ENCODE measurements at regions not wholly inside any gene's neighbourhood (a gene's known extent, or its start where the extent isn't known, plus 50 kb on each side); places are given as distances from the start of the nearest gene placed in this dataset.

DNA sequence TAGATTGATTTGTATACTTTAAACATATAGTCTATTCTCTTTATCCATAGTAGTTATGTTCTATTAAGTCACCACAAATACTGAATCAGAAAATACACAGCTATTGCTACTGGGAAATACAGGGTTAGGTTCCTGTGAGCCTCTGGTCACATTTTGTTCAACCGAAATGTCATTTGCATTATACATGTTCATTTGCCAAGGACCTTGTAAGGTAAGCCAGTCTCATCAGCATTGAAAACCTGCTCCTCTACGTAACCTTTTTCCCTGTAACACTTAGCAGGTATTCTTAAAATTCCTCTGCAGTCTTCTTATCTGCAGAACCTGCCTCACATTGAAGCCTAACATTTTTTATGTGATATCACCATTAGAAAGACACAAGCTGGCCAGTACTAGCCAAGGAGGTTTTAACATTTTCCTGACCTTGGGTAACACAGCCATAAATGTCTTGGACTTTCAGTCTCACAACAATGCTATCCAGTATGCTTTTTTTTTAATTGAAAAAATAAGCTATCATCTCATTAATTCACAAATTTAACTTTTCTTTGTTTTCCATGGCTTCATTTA is 765.7 kb upstream of the IGFBP7 start:
- Histone ChIP-seq H3K4me1 (ENCODE audit: insufficient read depth, low read length) (no peaks in the 10 kb centered on the region), H3K4me3 (ENCODE audit: low read length) (no peak overlapping the region), H3K36me3 (ENCODE audit: insufficient read depth, low read length) (no peaks in the 10 kb centered on the region), H3K27ac (ENCODE audit: low read depth in 1 of 2, low read length in 2 of 2) (no peak overlapping the region), H3K27me3 (ENCODE audit: control insufficient read depth in 1 of 2, insufficient read depth in 2 of 2, low read length in 2 of 2) (no peaks in the 10 kb centered on the region), H3K9me3 (ENCODE audit: control insufficient read depth in 1 of 2, insufficient read depth in 1 of 2, low read length in 2 of 2) (peaks cover 0 to 3% of the 10 kb centered on the region in 2 experiments)
- TF ChIP-seq, protein P1, sequence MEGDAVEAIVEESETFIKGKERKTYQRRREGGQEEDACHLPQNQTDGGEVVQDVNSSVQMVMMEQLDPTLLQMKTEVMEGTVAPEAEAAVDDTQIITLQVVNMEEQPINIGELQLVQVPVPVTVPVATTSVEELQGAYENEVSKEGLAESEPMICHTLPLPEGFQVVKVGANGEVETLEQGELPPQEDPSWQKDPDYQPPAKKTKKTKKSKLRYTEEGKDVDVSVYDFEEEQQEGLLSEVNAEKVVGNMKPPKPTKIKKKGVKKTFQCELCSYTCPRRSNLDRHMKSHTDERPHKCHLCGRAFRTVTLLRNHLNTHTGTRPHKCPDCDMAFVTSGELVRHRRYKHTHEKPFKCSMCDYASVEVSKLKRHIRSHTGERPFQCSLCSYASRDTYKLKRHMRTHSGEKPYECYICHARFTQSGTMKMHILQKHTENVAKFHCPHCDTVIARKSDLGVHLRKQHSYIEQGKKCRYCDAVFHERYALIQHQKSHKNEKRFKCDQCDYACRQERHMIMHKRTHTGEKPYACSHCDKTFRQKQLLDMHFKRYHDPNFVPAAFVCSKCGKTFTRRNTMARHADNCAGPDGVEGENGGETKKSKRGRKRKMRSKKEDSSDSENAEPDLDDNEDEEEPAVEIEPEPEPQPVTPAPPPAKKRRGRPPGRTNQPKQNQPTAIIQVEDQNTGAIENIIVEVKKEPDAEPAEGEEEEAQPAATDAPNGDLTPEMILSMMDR (IDR thresholded peaks at IDR 0.05): no peak
- H3K9me3 Mint-ChIP-seq: peaks cover 7% of the 10 kb centered on the region
- no peak overlapping the region for H3K27ac Mint-ChIP-seq
- CTCF ChIA-PET: no interaction called here
- POLR2A ChIA-PET: no interaction called here
- H3K36me3 Mint-ChIP-seq (ENCODE audit: low read depth): no peaks in the 10 kb centered on the region
- ATAC-seq (ENCODE audit: poor library complexity) (no peak), DNase-seq (no peak)
- intact Hi-C loops (cut with DNase I, micrococcal nuclease): no loop called here
- no peaks in the 10 kb centered on the region for H3K27me3 Mint-ChIP-seq
- H3K4me1 Mint-ChIP-seq (ENCODE audit: low read depth): no peaks in the 10 kb centered on the region
- no peak overlapping the region for H3K4me3 Mint-ChIP-seq

DNA sequence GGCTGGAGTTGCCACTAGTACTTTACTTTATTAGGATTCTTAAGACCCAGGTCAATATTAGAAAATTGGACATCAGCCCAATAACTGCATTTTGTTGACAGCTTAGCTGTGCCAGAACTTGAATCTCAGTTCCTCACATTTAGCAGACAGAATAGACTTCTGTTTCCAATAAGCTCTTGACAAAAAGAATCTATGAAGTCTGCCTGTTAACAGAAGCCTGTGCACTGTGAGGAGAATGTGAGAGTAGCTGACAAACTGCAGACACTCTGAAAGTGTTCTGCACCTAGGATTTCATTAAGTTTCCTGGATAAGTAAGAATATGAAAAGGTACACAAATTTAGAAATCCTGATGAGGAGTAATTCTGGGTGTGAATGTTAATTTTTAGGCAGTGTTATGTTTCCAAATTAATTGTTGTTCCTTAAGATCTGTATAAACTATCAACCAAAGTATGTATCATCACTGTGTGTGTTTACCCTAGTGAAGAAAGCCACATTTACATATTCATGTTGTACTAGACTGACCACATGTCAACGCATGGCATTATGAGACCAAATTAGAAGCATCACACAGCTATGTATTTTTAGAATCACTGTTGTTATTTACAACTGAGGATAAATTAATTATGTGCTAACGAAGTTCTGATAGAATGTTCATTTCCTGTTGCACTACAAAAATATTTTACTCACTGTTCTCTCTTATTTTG is 756.4 kb upstream of the IGFBP7 start:
- no peak overlapping the region for H3K4me3 ChIP-seq (ENCODE audit: low read length)
- TF ChIP-seq, protein P1 (IDR thresholded peaks at IDR 0.05): no peak
- no peaks in the 10 kb centered on the region for H3K4me1 ChIP-seq (ENCODE audit: insufficient read depth, low read length)
- Mint-ChIP-seq H3K36me3 (ENCODE audit: low read depth) (no peaks in the 10 kb centered on the region), H3K4me1 (ENCODE audit: low read depth) (no peaks in the 10 kb centered on the region), H3K27me3 (no peaks in the 10 kb centered on the region), H3K27ac (no peak overlapping the region), H3K9me3 (peaks cover 4% of the 10 kb centered on the region), H3K4me3 (no peak overlapping the region)
- no peak for DNase-seq
- no peaks in the 10 kb centered on the region for H3K27me3 ChIP-seq (ENCODE audit: control insufficient read depth in 1 of 2, insufficient read depth in 2 of 2, low read length in 2 of 2)
- H3K9me3 ChIP-seq (ENCODE audit: control insufficient read depth in 1 of 2, insufficient read depth in 1 of 2, low read length in 2 of 2): peaks cover 0 to 3% of the 10 kb centered on the region in 2 experiments
- intact Hi-C loops (cut with DNase I, micrococcal nuclease): no loop called here
- no peak for ATAC-seq (ENCODE audit: poor library complexity)
- no peak overlapping the region for H3K27ac ChIP-seq (ENCODE audit: low read depth in 1 of 2, low read length in 2 of 2)
- no peaks in the 10 kb centered on the region for H3K36me3 ChIP-seq (ENCODE audit: insufficient read depth, low read length)
- ChIA-PET POLR2A (no interaction called here), CTCF (no interaction called here)

DNA sequence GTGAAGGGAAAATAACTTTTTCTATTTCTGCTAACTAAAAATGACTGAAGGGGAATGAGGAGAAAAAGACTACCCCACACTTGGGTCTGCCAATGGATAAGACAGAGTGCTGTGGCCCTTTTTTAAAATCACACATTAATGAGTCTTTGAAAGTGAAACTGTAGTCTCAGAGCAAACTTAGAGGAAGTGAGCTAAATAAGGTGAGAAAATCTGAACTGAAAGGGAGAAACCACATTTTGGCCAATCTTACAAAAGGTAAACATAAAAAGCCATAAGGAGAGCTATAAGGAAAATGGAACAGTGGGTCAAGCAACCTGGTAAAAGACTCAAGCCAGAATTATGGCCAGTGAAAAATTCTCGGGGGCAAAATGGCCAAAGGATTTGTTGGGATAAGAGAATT is 755.1 kb upstream of the IGFBP7 start:
- H3K9me3 Mint-ChIP-seq: peaks cover 4% of the 10 kb centered on the region
- no peaks in the 10 kb centered on the region for H3K4me1 ChIP-seq (ENCODE audit: insufficient read depth, low read length)
- ATAC-seq (ENCODE audit: poor library complexity) (no peak), DNase-seq (no peak)
- H3K36me3 Mint-ChIP-seq (ENCODE audit: low read depth): no peaks in the 10 kb centered on the region
- ChIA-PET POLR2A (no interaction called here), CTCF (interaction anchor here (0.9 kb wide), 1 partner anchor 32 kb away, joined by 3 read pairs; no protein-coding TSS in a partner anchor)
- H3K4me3 Mint-ChIP-seq: no peak overlapping the region
- no peaks in the 10 kb centered on the region for H3K4me1 Mint-ChIP-seq (ENCODE audit: low read depth)
- no peak overlapping the region for H3K27ac ChIP-seq (ENCODE audit: low read depth in 1 of 2, low read length in 2 of 2)
- no peak overlapping the region for H3K27ac Mint-ChIP-seq
- TF ChIP-seq, protein P1 (IDR thresholded peaks at IDR 0.05): no peak
- intact Hi-C loops (cut with DNase I, micrococcal nuclease): no loop called here
- no peaks in the 10 kb centered on the region for H3K27me3 ChIP-seq (ENCODE audit: control insufficient read depth in 1 of 2, insufficient read depth in 2 of 2, low read length in 2 of 2)
- H3K36me3 ChIP-seq (ENCODE audit: insufficient read depth, low read length): no peaks in the 10 kb centered on the region
- no peak overlapping the region for H3K4me3 ChIP-seq (ENCODE audit: low read length)
- no peaks in the 10 kb centered on the region for H3K27me3 Mint-ChIP-seq
- peaks cover 0 to 3% of the 10 kb centered on the region in 2 experiments for H3K9me3 ChIP-seq (ENCODE audit: control insufficient read depth in 1 of 2, insufficient read depth in 1 of 2, low read length in 2 of 2)

Measured in CD4-positive, alpha-beta T cell (primary cell).